ENCODE measurements at regions not wholly inside any gene's neighbourhood (a gene's known extent, or its start where the extent isn't known, plus 50 kb on each side); places are given as distances from the start of the nearest gene placed in this dataset.

GRCh38 chrX:2135421-2135820 is 365.4 kb downstream of the DHRSX start:
- TF ChIP-seq POLR2A (IDR thresholded peaks at IDR 0.05; ENCODE audit: extremely low read depth, insufficient read length) (no peak), CTCF (IDR thresholded peaks at IDR 0.05; ENCODE audit: low read depth, low read length) (no peak), MYC (IDR thresholded peaks at IDR 0.05; ENCODE audit: low read depth, low read length) (no peak)
